ENCODE measurements at regions not wholly inside any gene's neighbourhood (a gene's known extent, or its start where the extent isn't known, plus 50 kb on each side); places are given as distances from the start of the nearest gene placed in this dataset.
A peak's percentile ranks its signal among the peaks of the same experiment; 100 is the strongest.

- no peak for DNase-seq (ENCODE audit: low read depth in 4 of 4, low spot score in 3 of 4)
Measured at GRCh38 chr20:20835897-20836296, 123.5 kb upstream of the RALGAPA2 start.

- DNase-seq (ENCODE audit: low read depth in 4 of 4, low spot score in 3 of 4): no peak
Measured at GRCh38 chr20:20834008-20834407, 121.6 kb upstream of the RALGAPA2 start.

GRCh38 chr20:20832715-20833114 lies 120.3 kb upstream of the RALGAPA2 start:
- DNase-seq (ENCODE audit: low read depth in 4 of 4, low spot score in 3 of 4): no peak

- no peak for DNase-seq (ENCODE audit: low read depth in 4 of 4, low spot score in 3 of 4)
Measured at GRCh38 chr20:20831794-20832193, 119.3 kb upstream of the RALGAPA2 start.

GRCh38 chr20:20829681-20830080 lies 117.2 kb upstream of the RALGAPA2 start:
- DNase-seq (ENCODE audit: low read depth in 4 of 4, low spot score in 3 of 4): no peak

GRCh38 chr20:20827992-20828597 lies 115.7 kb upstream of the RALGAPA2 start:
- no peak for DNase-seq (ENCODE audit: low read depth in 4 of 4, low spot score in 3 of 4)

- peak in 1 of 4 donors; percentile 18 for DNase-seq (ENCODE audit: low read depth in 4 of 4, low spot score in 3 of 4)
Measured at GRCh38 chr20:20824924-20825584, 112.6 kb upstream of the RALGAPA2 start.

GRCh38 chr20:20823476-20823881 lies 111.0 kb upstream of the RALGAPA2 start:
- no peak for DNase-seq (ENCODE audit: low read depth in 4 of 4, low spot score in 3 of 4)

- no peak for DNase-seq (ENCODE audit: low read depth in 4 of 4, low spot score in 3 of 4)
Measured at GRCh38 chr20:20821484-20822260, 109.2 kb upstream of the RALGAPA2 start.

- DNase-seq (ENCODE audit: low read depth in 4 of 4, low spot score in 3 of 4): no peak
Measured at GRCh38 chr20:20820785-20821483, 108.5 kb upstream of the RALGAPA2 start.

- no peak for DNase-seq (ENCODE audit: low read depth in 4 of 4, low spot score in 3 of 4)
Measured at GRCh38 chr20:20820104-20820503, 107.7 kb upstream of the RALGAPA2 start.

- no peak for DNase-seq (ENCODE audit: low read depth in 4 of 4, low spot score in 3 of 4)
Measured at GRCh38 chr20:20816969-20817755, 104.7 kb upstream of the RALGAPA2 start.

GRCh38 chr20:20815711-20816455 lies 103.4 kb upstream of the RALGAPA2 start:
- DNase-seq (ENCODE audit: low read depth in 4 of 4, low spot score in 3 of 4): no peak

- no peak for DNase-seq (ENCODE audit: low read depth in 4 of 4, low spot score in 3 of 4)
Measured at GRCh38 chr20:20814685-20815084, 102.2 kb upstream of the RALGAPA2 start.

- peak in 1 of 4 donors; percentile 12 for DNase-seq (ENCODE audit: low read depth in 4 of 4, low spot score in 3 of 4)
Measured at GRCh38 chr20:20812136-20812535, 99.7 kb upstream of the RALGAPA2 start.

GRCh38 chr20:20808016-20808415 lies 95.6 kb upstream of the RALGAPA2 start:
- no peak for DNase-seq (ENCODE audit: low read depth in 4 of 4, low spot score in 3 of 4)

- DNase-seq (ENCODE audit: low read depth in 4 of 4, low spot score in 3 of 4): no peak
Measured at GRCh38 chr20:20806121-20807095, 94.0 kb upstream of the RALGAPA2 start.

- no peak for DNase-seq (ENCODE audit: low read depth in 4 of 4, low spot score in 3 of 4)
Measured at GRCh38 chr20:20803011-20803410, 90.6 kb upstream of the RALGAPA2 start.

- no peak for DNase-seq (ENCODE audit: low read depth in 4 of 4, low spot score in 3 of 4)
Measured at GRCh38 chr20:20802328-20802727, 89.9 kb upstream of the RALGAPA2 start.
